ENCODE measurements at regions not wholly inside any gene's neighbourhood (a gene's known extent, or its start where the extent isn't known, plus 50 kb on each side); places are given as distances from the start of the nearest gene placed in this dataset.

GRCh38 chr6:148271711-148272439 lies 70.8 kb upstream of the SASH1 start:
- no peak for DNase-seq

GRCh38 chr6:148272597-148272996 lies 70.0 kb upstream of the SASH1 start:
- DNase-seq = no peak

GRCh38 chr6:148273962-148274752 lies 68.5 kb upstream of the SASH1 start:
- DNase-seq = no peak

GRCh38 chr6:148274809-148275208 lies 67.8 kb upstream of the SASH1 start:
- no peak for DNase-seq

GRCh38 chr6:148285205-148285604 lies 57.4 kb upstream of the SASH1 start:
- DNase-seq = no peak

GRCh38 chr6:148286563-148286962 lies 56.1 kb upstream of the SASH1 start:
- no peak for DNase-seq

GRCh38 chr6:148287623-148288333 lies 54.9 kb upstream of the SASH1 start:
- DNase-seq = no peak

GRCh38 chr6:148288541-148288940 lies 54.1 kb upstream of the SASH1 start:
- no peak for DNase-seq

GRCh38 chr6:148289153-148289552 lies 53.5 kb upstream of the SASH1 start:
- no peak for DNase-seq

GRCh38 chr6:148291876-148292275 lies 50.8 kb upstream of the SASH1 start:
- no peak for DNase-seq

Measured in hematopoietic multipotent progenitor cell treated with erythropoietin and hydrocortisone succinate and interleukin-3 and kit ligand, for 6 days (in vitro differentiated cells).